ENCODE measurements at regions not wholly inside any gene's neighbourhood (a gene's known extent, or its start where the extent isn't known, plus 50 kb on each side); places are given as distances from the start of the nearest gene placed in this dataset. TPM values are rescaled to one million over a fixed set of nuclear protein-coding genes. Genes with fewer than 3 reads are reported as not detected.
"Not testable (repeated sequence)": the region's sequence is repeated elsewhere in the genome, so short reads cannot be mapped to it uniquely, and the experiment has no call there.

GRCh38 chr10:45241865-45242520, 73.4 kb downstream of the OR13A1 start:
- no peak for TF ChIP-seq CTCF (IDR thresholded peaks at IDR 0.05; ENCODE audit: insufficient read depth, low read length)
- no peak for DNase-seq (ENCODE audit: low read depth)
- no peak overlapping the region for H3K4me3 ChIP-seq (ENCODE audit: low read depth, low read length)

- no peak for TF ChIP-seq CTCF (IDR thresholded peaks at IDR 0.05; ENCODE audit: insufficient read depth, low read length)
- H3K4me3 ChIP-seq (ENCODE audit: low read depth, low read length): no peak overlapping the region
- no peak for DNase-seq (ENCODE audit: low read depth)
Observed at GRCh38 chr10:45243261-45243660, 72.1 kb downstream of the OR13A1 start.

GRCh38 chr10:45246522-45246921, 68.9 kb downstream of the OR13A1 start:
- TF ChIP-seq CTCF (IDR thresholded peaks at IDR 0.05; ENCODE audit: insufficient read depth, low read length): no peak
- DNase-seq (ENCODE audit: low read depth): no peak
- no peak overlapping the region for H3K4me3 ChIP-seq (ENCODE audit: low read depth, low read length)

- peak overlapping the region; percentile 1 for H3K4me3 ChIP-seq (ENCODE audit: low read depth, low read length)
- peak; percentile 48 for TF ChIP-seq CTCF (IDR thresholded peaks at IDR 0.05; ENCODE audit: insufficient read depth, low read length)
- DNase-seq (ENCODE audit: low read depth): peak; percentile 71
Observed at GRCh38 chr10:45249978-45250693, 65.3 kb downstream of the OR13A1 start.

- not testable (repeated sequence) for H3K4me3 ChIP-seq (ENCODE audit: low read depth, low read length); DNase-seq (ENCODE audit: low read depth)
Observed at GRCh38 chr10:45250694-45251075, 64.7 kb downstream of the OR13A1 start.

Small RNA genes in the stretch of these regions (small RNA-seq; reads per million reads assigned to genes)
- gene AL512324.1: not detected
- not detected for gene MIR3156-1
- not detected for gene RNU6-1207P
